DMS 273 (cell line): ENCODE measurements at regions not wholly inside any gene's neighbourhood (a gene's known extent, or its start where the extent isn't known, plus 50 kb on each side); places are given as distances from the start of the nearest gene placed in this dataset.
"Not testable (repeated sequence)": the region's sequence is repeated elsewhere in the genome, so short reads cannot be mapped to it uniquely, and the experiment has no call there.

Source experiments
- DNase-seq: peaks from one replicate; lab custom pipeline; 2025; ENCODE audit not compliant: unreplicated experiment; lab: John Stamatoyannopoulos, UW

GRCh38 chr13:87736849-87737385 is 65.7 kb downstream of the SLITRK5 start:
- DNase-seq = no peak

GRCh38 chr13:87754097-87754496 is 82.9 kb downstream of the SLITRK5 start:
- DNase-seq = no peak

GRCh38 chr13:87769445-87769844 is 98.3 kb downstream of the SLITRK5 start:
- DNase-seq = no peak

- DNase-seq = no peak
Measured at GRCh38 chr13:87777387-87777786, 106.2 kb downstream of the SLITRK5 start.

- DNase-seq = no peak
Measured at GRCh38 chr13:87778128-87778527, 107.0 kb downstream of the SLITRK5 start.

GRCh38 chr13:87779426-87779825 is 108.3 kb downstream of the SLITRK5 start:
- no peak for DNase-seq

GRCh38 chr13:87783366-87783765 is 112.2 kb downstream of the SLITRK5 start:
- DNase-seq = no peak

GRCh38 chr13:87788363-87788762 is 117.2 kb downstream of the SLITRK5 start:
- no peak for DNase-seq

- no peak for DNase-seq
Measured at GRCh38 chr13:87792878-87793277, 121.7 kb downstream of the SLITRK5 start.

GRCh38 chr13:87798536-87798935 is 127.4 kb downstream of the SLITRK5 start:
- no peak for DNase-seq

- no peak for DNase-seq
Measured at GRCh38 chr13:87810391-87810801, 139.2 kb downstream of the SLITRK5 start.

GRCh38 chr13:87810920-87811344 is 139.8 kb downstream of the SLITRK5 start:
- DNase-seq = no peak

- DNase-seq = no peak
Measured at GRCh38 chr13:87814403-87814802, 143.2 kb downstream of the SLITRK5 start.

GRCh38 chr13:87820241-87820640 is 149.1 kb downstream of the SLITRK5 start:
- no peak for DNase-seq

GRCh38 chr13:87821512-87821911 is 150.3 kb downstream of the SLITRK5 start:
- DNase-seq = no peak

GRCh38 chr13:87826301-87826700 is 155.1 kb downstream of the SLITRK5 start:
- not testable (repeated sequence) for DNase-seq

GRCh38 chr13:87827479-87827878 is 156.3 kb downstream of the SLITRK5 start:
- no peak for DNase-seq

- DNase-seq = no peak
Measured at GRCh38 chr13:87837522-87837921, 166.4 kb downstream of the SLITRK5 start.

- DNase-seq = no peak
Measured at GRCh38 chr13:87837946-87838345, 166.8 kb downstream of the SLITRK5 start.

- no peak for DNase-seq
Measured at GRCh38 chr13:87851410-87851809, 180.2 kb downstream of the SLITRK5 start.

- no peak for DNase-seq
Measured at GRCh38 chr13:87855553-87855952, 184.4 kb downstream of the SLITRK5 start.

GRCh38 chr13:87859261-87859660 is 188.1 kb downstream of the SLITRK5 start:
- no peak for DNase-seq

- no peak for DNase-seq
Measured at GRCh38 chr13:87867426-87867825, 196.3 kb downstream of the SLITRK5 start.
